Keratinocyte (primary cell): ENCODE measurements at regions not wholly inside any gene's neighbourhood (a gene's known extent, or its start where the extent isn't known, plus 50 kb on each side); places are given as distances from the start of the nearest gene placed in this dataset.

Experiments used
- DNase-seq: peaks from one replicate; pipeline ENCODE4 v3.0.0-alpha.2; 2011; ENCODE audit warnings: low read depth, missing footprints, low spot score
- FAIRE-seq: peaks from 2 replicates; lab custom pipeline; 2011; peaks lifted over from hg19 to GRCh38; lab: Jason Lieb, UNC
- H2AFZ ChIP-seq: 2 replicates; pipeline ENCODE4 v1.6.0; 2012; ENCODE audit warnings: low read length, control low read depth, inconsistent platforms; ENCODE audit not compliant: control insufficient read depth
- H3K27ac ChIP-seq: 2 replicates; pipeline ENCODE4 v1.5.1; 2011; ENCODE audit warnings: low read length; ENCODE audit not compliant: control insufficient read depth, insufficient read depth
- H3K27me3 ChIP-seq: 3 replicates; pipeline ENCODE4 v1.6.0; 2011; ENCODE audit warnings: low read length; ENCODE audit not compliant: control insufficient read depth, insufficient read depth; ENCODE audit errors: extremely low read depth
- H3K36me3 ChIP-seq, 2 experiments: 2 replicates in 1 of 2; 3 replicates in 1 of 2; pipeline ENCODE4 v1.5.1; 2011; ENCODE audit warnings: low read length in 2 of 2, mild to moderate bottlenecking in 1 of 2; ENCODE audit not compliant: control insufficient read depth in 2 of 2, insufficient read depth in 2 of 2; ENCODE audit errors: extremely low read depth in 1 of 2
- H3K4me1 ChIP-seq: 3 replicates; pipeline ENCODE4 v1.5.1; 2011; ENCODE audit warnings: low read length; ENCODE audit not compliant: control insufficient read depth, insufficient read depth; ENCODE audit errors: extremely low read depth
- H3K4me2 ChIP-seq: 3 replicates; pipeline ENCODE4 v1.6.0; 2011; ENCODE audit warnings: low read depth, low read length; ENCODE audit not compliant: control insufficient read depth, insufficient read depth; ENCODE audit errors: extremely low read depth
- H3K4me3 ChIP-seq, 3 experiments: fragments of 200-600 bp in 1 of 3; sonication (generic) in 1 of 3; 2 replicates in 2 of 3; 3 replicates in 1 of 3; pipeline ENCODE4 v1.5.1; 2011 to 2016; ENCODE audit warnings: low read length in 3 of 3, mild to moderate bottlenecking in 3 of 3, control low read depth in 2 of 3, inconsistent platforms in 1 of 3, low read depth in 1 of 3, mixed read lengths in 1 of 3, mixed run types in 1 of 3, moderate library complexity in 1 of 3; ENCODE audit not compliant: control insufficient read depth in 2 of 3, insufficient read depth in 2 of 3; ENCODE audit errors: extremely low read depth in 1 of 3
- H3K79me2 ChIP-seq: 2 replicates; pipeline ENCODE4 v1.6.0; 2012; ENCODE audit warnings: low read length; ENCODE audit not compliant: control insufficient read depth, insufficient read depth
- H3K9ac ChIP-seq: 3 replicates; pipeline ENCODE4 v1.6.0; 2011; ENCODE audit warnings: low read length; ENCODE audit not compliant: control insufficient read depth, insufficient read depth; ENCODE audit errors: extremely low read depth
- H3K9me1 ChIP-seq: 3 replicates; pipeline ENCODE4 v1.6.0; 2011; ENCODE audit warnings: low read length; ENCODE audit not compliant: control insufficient read depth, insufficient read depth; ENCODE audit errors: extremely low read depth
- H3K9me3 ChIP-seq: 2 replicates; pipeline ENCODE4 v1.5.1; 2012; ENCODE audit warnings: low read depth, low read length; ENCODE audit not compliant: control insufficient read depth
- H4K20me1 ChIP-seq: 3 replicates; pipeline ENCODE4 v1.6.0; 2011; ENCODE audit warnings: low read length; ENCODE audit not compliant: control insufficient read depth, insufficient read depth; ENCODE audit errors: extremely low read depth
- EZH2 ChIP-seq: IDR thresholded peaks from one replicate; pipeline ENCODE4 v1.6.1; 2012; ENCODE audit warnings: inconsistent platforms, mild to moderate bottlenecking, low read length, moderate library complexity
- dilution Hi-C: fragments of 300-500 bp; cut with MboI; formaldehyde crosslinking; loops from one replicate; pipeline ENCODE4 v1.7.0; 2020; ENCODE audit warnings: low sequenced_read_pairs; ENCODE audit not compliant: extremely low pct_ligation_motif_present
- TF ChIP-seq, protein P1 (sequence below), 3 experiments: IDR thresholded peaks in 1 of 3; conservative IDR thresholded peaks in 1 of 3; optimal IDR thresholded peaks in 1 of 3; 2 replicates in 2 of 3; 3 replicates in 1 of 3; pipeline versions ENCODE3 to v1.5.1; 2011; ENCODE audit warnings: low read length in 3 of 3, mild to moderate bottlenecking in 3 of 3, moderate library complexity in 2 of 3, control low read depth in 1 of 3, inconsistent platforms in 1 of 3; ENCODE audit not compliant: insufficient read depth in 2 of 3; ENCODE audit errors: extremely low read depth in 1 of 3

DNA sequence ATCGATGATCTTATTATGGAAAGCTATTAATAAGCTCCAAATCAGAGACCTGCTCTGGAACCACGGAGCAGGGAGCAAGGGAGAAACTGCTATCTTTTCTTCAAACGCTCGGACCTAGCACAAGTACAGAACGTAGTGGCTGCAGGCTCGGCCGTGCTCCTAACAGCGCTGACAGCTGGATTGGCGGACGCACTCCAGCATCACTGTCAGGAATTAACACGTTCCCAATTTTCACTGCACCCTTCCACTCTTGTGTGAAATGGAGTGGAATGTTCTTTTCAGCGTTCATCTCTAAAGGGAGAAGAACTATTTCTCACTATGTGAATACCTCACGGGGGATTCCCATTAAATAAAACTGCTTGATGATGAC lies 106.9 kb downstream of the ZNF281 start:
- H3K4me3 ChIP-seq = peak overlapping the region; percentile 41 to 96 (median 87)
- TF ChIP-seq EZH2 = no peak
- TF ChIP-seq, protein P1, sequence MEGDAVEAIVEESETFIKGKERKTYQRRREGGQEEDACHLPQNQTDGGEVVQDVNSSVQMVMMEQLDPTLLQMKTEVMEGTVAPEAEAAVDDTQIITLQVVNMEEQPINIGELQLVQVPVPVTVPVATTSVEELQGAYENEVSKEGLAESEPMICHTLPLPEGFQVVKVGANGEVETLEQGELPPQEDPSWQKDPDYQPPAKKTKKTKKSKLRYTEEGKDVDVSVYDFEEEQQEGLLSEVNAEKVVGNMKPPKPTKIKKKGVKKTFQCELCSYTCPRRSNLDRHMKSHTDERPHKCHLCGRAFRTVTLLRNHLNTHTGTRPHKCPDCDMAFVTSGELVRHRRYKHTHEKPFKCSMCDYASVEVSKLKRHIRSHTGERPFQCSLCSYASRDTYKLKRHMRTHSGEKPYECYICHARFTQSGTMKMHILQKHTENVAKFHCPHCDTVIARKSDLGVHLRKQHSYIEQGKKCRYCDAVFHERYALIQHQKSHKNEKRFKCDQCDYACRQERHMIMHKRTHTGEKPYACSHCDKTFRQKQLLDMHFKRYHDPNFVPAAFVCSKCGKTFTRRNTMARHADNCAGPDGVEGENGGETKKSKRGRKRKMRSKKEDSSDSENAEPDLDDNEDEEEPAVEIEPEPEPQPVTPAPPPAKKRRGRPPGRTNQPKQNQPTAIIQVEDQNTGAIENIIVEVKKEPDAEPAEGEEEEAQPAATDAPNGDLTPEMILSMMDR (optimal IDR thresholded peaks at IDR 0.05 in 1 of 3, IDR thresholded peaks at IDR 0.05 in 1 of 3, conservative IDR thresholded peaks at IDR 0.05 in 1 of 3; ENCODE audit: extremely low read depth in 1 of 3, insufficient read depth in 2 of 3, low read length in 3 of 3) = peak in 1 of 3 experiments; percentile 60
- H3K9me3 ChIP-seq = no peaks in the 10 kb centered on the region
- H3K9me1 ChIP-seq = no peaks in the 10 kb centered on the region
- peaks cover 4% of the 10 kb centered on the region for H3K4me1 ChIP-seq
- no peak overlapping the region for H3K27ac ChIP-seq
- no peaks in the 10 kb centered on the region for H4K20me1 ChIP-seq
- H3K27me3 ChIP-seq = no peaks in the 10 kb centered on the region
- H3K36me3 ChIP-seq = no peaks in the 10 kb centered on the region
- H3K4me2 ChIP-seq = peak overlapping the region; percentile 86
- H3K9ac ChIP-seq = no peak overlapping the region
- no peaks in the 10 kb centered on the region for H3K79me2 ChIP-seq
- DNase-seq (no peak), FAIRE-seq (peak; percentile 48)
- dilution Hi-C loops = no loop called here
- H2AFZ ChIP-seq = peak overlapping the region; percentile 99

DNA sequence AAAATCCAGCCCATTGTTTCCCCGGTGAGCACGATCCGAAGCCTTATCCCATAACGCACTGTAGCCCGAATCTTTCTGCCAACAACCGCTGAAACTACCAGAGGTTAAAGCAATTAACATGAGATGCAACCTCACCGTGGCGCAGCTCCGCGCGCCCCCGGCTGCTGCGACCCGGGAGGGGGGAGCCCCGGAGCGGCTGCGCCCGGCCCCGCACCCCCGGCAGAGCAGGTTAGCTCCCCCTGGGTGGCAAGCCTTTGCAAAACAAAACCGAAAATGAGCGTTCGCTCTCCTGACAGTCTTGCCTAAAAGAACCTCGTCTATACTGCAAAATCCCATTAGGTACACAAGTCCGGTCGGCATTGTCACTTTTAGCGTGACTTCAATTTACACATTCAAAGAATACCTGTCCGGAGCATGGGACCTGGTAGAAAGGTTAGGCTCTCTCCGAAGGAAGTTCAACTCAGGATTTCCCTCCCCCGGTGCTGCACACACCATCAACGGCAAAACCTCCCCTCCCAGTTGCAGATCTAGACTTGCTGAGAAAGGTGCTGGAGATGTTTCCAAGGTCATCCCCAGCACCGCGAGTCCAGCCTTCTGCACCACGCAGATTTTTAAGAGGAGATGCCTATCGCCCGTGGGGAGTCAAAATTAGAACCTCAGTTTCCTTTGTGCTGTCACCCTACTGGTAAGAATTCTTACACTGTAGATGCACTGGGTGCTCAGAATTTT lies 107.5 kb downstream of the ZNF281 start:
- H3K36me3 ChIP-seq = no peaks in the 10 kb centered on the region
- peaks cover 4% of the 10 kb centered on the region for H3K4me1 ChIP-seq
- peak overlapping the region; percentile 86 for H3K4me2 ChIP-seq
- DNase-seq (no peak), FAIRE-seq (peak; percentile 48)
- no peaks in the 10 kb centered on the region for H3K9me3 ChIP-seq
- peak overlapping the region; percentile 50 for H3K27ac ChIP-seq
- H2AFZ ChIP-seq = peak overlapping the region; percentile 99
- H3K4me3 ChIP-seq = peak overlapping the region; percentile 41 to 96 (median 87)
- no peaks in the 10 kb centered on the region for H3K9me1 ChIP-seq
- no peaks in the 10 kb centered on the region for H3K79me2 ChIP-seq
- H4K20me1 ChIP-seq = no peaks in the 10 kb centered on the region
- peak overlapping the region; percentile 70 for H3K9ac ChIP-seq
- TF ChIP-seq, protein P1 (optimal IDR thresholded peaks at IDR 0.05 in 1 of 3, IDR thresholded peaks at IDR 0.05 in 1 of 3, conservative IDR thresholded peaks at IDR 0.05 in 1 of 3; ENCODE audit: extremely low read depth in 1 of 3, insufficient read depth in 2 of 3, low read length in 3 of 3) = peak; percentile 3 to 9 (median 5)
- no peak for TF ChIP-seq EZH2
- dilution Hi-C loops = no loop called here
- H3K27me3 ChIP-seq = no peaks in the 10 kb centered on the region
